ENCODE measurements at regions not wholly inside any gene's neighbourhood (a gene's known extent, or its start where the extent isn't known, plus 50 kb on each side); places are given as distances from the start of the nearest gene placed in this dataset.

- H3K4me1 ChIP-seq (ENCODE audit: control insufficient read depth, extremely low read depth, insufficient read depth, low read length) = no peaks in the 10 kb centered on the region
- no peak overlapping the region for H3K4me3 ChIP-seq (replicated peaks in 1 of 3; ENCODE audit: insufficient read depth in 1 of 3, low read depth in 1 of 3, low read length in 3 of 3)
- intact Hi-C loops (cut with micrococcal nuclease) (no loop called here), dilution Hi-C loops (cut with MboI; ENCODE audit: extremely low pct_ligation_motif_present, low sequenced_read_pairs) (no loop called here)
- peaks cover 2% of the 10 kb centered on the region for H3K9me3 ChIP-seq (replicated peaks; ENCODE audit: control insufficient read depth, insufficient read depth, low read length)
- ChIA-PET CTCF (no interaction called here), POLR2A (no interaction called here)
- H3K4me2 ChIP-seq (ENCODE audit: insufficient read depth, low read length) = no peak overlapping the region
- no peak overlapping the region for H3K27ac ChIP-seq (ENCODE audit: insufficient read depth, low read depth, low read length)
- no peaks in the 10 kb centered on the region for H3K36me3 ChIP-seq (ENCODE audit: control insufficient read depth in 2 of 2, extremely low read depth in 1 of 2, insufficient read depth in 2 of 2, low read length in 2 of 2)
- no peak overlapping the region for H2AFZ ChIP-seq (ENCODE audit: low read depth, low read length)
- no peaks in the 10 kb centered on the region for H3K9me1 ChIP-seq (replicated peaks; ENCODE audit: control insufficient read depth, extremely low read depth, insufficient read depth, low read length)
- H4K20me1 ChIP-seq (replicated peaks; ENCODE audit: control insufficient read depth, extremely low read depth, insufficient read depth, low read length) = no peaks in the 10 kb centered on the region
- no peaks in the 10 kb centered on the region for H3K27me3 ChIP-seq (ENCODE audit: control insufficient read depth in 2 of 2, insufficient read depth in 2 of 2, low read length in 2 of 2)
- no peaks in the 10 kb centered on the region for H3K79me2 ChIP-seq (ENCODE audit: control insufficient read depth, insufficient read depth, low read length)
- no TSS peak for BruUV-seq (replicated peaks)
- no peak overlapping the region for H3K9ac ChIP-seq (replicated peaks; ENCODE audit: extremely low read depth, insufficient read depth, low read length)
- TF ChIP-seq FOS (IDR thresholded peaks at IDR 0.05; ENCODE audit: borderline replicate concordance, insufficient read depth, low read length) (no peak), EZH2 (IDR thresholded peaks at IDR 0.05; ENCODE audit: borderline replicate concordance, low read depth, low read length, severe bottlenecking) (no peak), MYC (IDR thresholded peaks at IDR 0.05; ENCODE audit: low read depth, low read length) (no peak)
- TF ChIP-seq, protein P1, sequence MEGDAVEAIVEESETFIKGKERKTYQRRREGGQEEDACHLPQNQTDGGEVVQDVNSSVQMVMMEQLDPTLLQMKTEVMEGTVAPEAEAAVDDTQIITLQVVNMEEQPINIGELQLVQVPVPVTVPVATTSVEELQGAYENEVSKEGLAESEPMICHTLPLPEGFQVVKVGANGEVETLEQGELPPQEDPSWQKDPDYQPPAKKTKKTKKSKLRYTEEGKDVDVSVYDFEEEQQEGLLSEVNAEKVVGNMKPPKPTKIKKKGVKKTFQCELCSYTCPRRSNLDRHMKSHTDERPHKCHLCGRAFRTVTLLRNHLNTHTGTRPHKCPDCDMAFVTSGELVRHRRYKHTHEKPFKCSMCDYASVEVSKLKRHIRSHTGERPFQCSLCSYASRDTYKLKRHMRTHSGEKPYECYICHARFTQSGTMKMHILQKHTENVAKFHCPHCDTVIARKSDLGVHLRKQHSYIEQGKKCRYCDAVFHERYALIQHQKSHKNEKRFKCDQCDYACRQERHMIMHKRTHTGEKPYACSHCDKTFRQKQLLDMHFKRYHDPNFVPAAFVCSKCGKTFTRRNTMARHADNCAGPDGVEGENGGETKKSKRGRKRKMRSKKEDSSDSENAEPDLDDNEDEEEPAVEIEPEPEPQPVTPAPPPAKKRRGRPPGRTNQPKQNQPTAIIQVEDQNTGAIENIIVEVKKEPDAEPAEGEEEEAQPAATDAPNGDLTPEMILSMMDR (IDR thresholded peaks at IDR 0.05; ENCODE audit: extremely low read depth in 1 of 2, insufficient read depth in 1 of 2, low read depth in 1 of 2, low read length in 2 of 2) = no peak
- FAIRE-seq (no peak), DNase-seq (ENCODE audit: low read depth, low spot score) (no peak)
Observed at GRCh38 chr11:81373986-81374385, 1359.7 kb downstream of the FAM181B start.

GRCh38 chr11:81368192-81368591 is 1365.5 kb downstream of the FAM181B start:
- ChIA-PET POLR2A (no interaction called here), CTCF (no interaction called here)
- Histone ChIP-seq H2AFZ (ENCODE audit: low read depth, low read length) (no peak overlapping the region), H3K9me3 (replicated peaks; ENCODE audit: control insufficient read depth, insufficient read depth, low read length) (no peaks in the 10 kb centered on the region), H3K4me2 (ENCODE audit: insufficient read depth, low read length) (no peak overlapping the region), H3K9ac (replicated peaks; ENCODE audit: extremely low read depth, insufficient read depth, low read length) (no peak overlapping the region), H3K4me1 (ENCODE audit: control insufficient read depth, extremely low read depth, insufficient read depth, low read length) (no peaks in the 10 kb centered on the region), H3K9me1 (replicated peaks; ENCODE audit: control insufficient read depth, extremely low read depth, insufficient read depth, low read length) (no peaks in the 10 kb centered on the region), H3K79me2 (ENCODE audit: control insufficient read depth, insufficient read depth, low read length) (no peaks in the 10 kb centered on the region), H3K27me3 (ENCODE audit: control insufficient read depth in 2 of 2, insufficient read depth in 2 of 2, low read length in 2 of 2) (no peaks in the 10 kb centered on the region), H3K4me3 (replicated peaks in 1 of 3; ENCODE audit: insufficient read depth in 1 of 3, low read depth in 1 of 3, low read length in 3 of 3) (no peak overlapping the region), H3K27ac (ENCODE audit: insufficient read depth, low read depth, low read length) (no peak overlapping the region), H4K20me1 (replicated peaks; ENCODE audit: control insufficient read depth, extremely low read depth, insufficient read depth, low read length) (no peaks in the 10 kb centered on the region), H3K36me3 (ENCODE audit: control insufficient read depth in 2 of 2, extremely low read depth in 1 of 2, insufficient read depth in 2 of 2, low read length in 2 of 2) (no peaks in the 10 kb centered on the region)
- no peak for TF ChIP-seq FOS (IDR thresholded peaks at IDR 0.05; ENCODE audit: borderline replicate concordance, insufficient read depth, low read length)
- no peak for TF ChIP-seq EZH2 (IDR thresholded peaks at IDR 0.05; ENCODE audit: borderline replicate concordance, low read depth, low read length, severe bottlenecking)
- TF ChIP-seq MYC (IDR thresholded peaks at IDR 0.05; ENCODE audit: low read depth, low read length) = no peak
- TF ChIP-seq JUN (IDR thresholded peaks at IDR 0.05; ENCODE audit: borderline replicate concordance, insufficient read depth, insufficient read length, low read depth) = no peak
- TF ChIP-seq, protein P1 (IDR thresholded peaks at IDR 0.05; ENCODE audit: extremely low read depth in 1 of 2, insufficient read depth in 1 of 2, low read depth in 1 of 2, low read length in 2 of 2) = no peak
- no peak for TF ChIP-seq POLR2A (IDR thresholded peaks at IDR 0.05; ENCODE audit: low read depth, low read length)
- TF ChIP-seq GATA2 (IDR thresholded peaks at IDR 0.05; ENCODE audit: insufficient read depth, insufficient read length, low read depth, low read length) = no peak
- TF ChIP-seq MAX (IDR thresholded peaks at IDR 0.05; ENCODE audit: insufficient read depth, insufficient read length) = no peak
- no peak for TF ChIP-seq POLR2AphosphoS5 (IDR thresholded peaks at IDR 0.05; ENCODE audit: insufficient read depth, low read depth, low read length)
- BruUV-seq (replicated peaks) = no TSS peak
- DNase-seq (ENCODE audit: low read depth, low spot score) = no peak
- FAIRE-seq = no peak
- intact Hi-C loops (cut with micrococcal nuclease) = no loop called here
- dilution Hi-C loops (cut with MboI; ENCODE audit: extremely low pct_ligation_motif_present, low sequenced_read_pairs) = no loop called here
